Keratinocyte (primary cell): ENCODE measurements at regions not wholly inside any gene's neighbourhood (a gene's known extent, or its start where the extent isn't known, plus 50 kb on each side); places are given as distances from the start of the nearest gene placed in this dataset.

Source experiments
- DNase-seq: peaks from one replicate; pipeline ENCODE4 v3.0.0-alpha.2; 2011; ENCODE audit warnings: low read depth, missing footprints, low spot score
- FAIRE-seq: peaks from 2 replicates; lab custom pipeline; 2011; peaks lifted over from hg19 to GRCh38; lab: Jason Lieb, UNC
- H2AFZ ChIP-seq: 2 replicates; pipeline ENCODE4 v1.6.0; 2012; ENCODE audit warnings: low read length, control low read depth, inconsistent platforms; ENCODE audit not compliant: control insufficient read depth
- H3K27ac ChIP-seq: 2 replicates; pipeline ENCODE4 v1.5.1; 2011; ENCODE audit warnings: low read length; ENCODE audit not compliant: control insufficient read depth, insufficient read depth
- H3K27me3 ChIP-seq: 3 replicates; pipeline ENCODE4 v1.6.0; 2011; ENCODE audit warnings: low read length; ENCODE audit not compliant: control insufficient read depth, insufficient read depth; ENCODE audit errors: extremely low read depth
- H3K36me3 ChIP-seq, 2 experiments: 2 replicates in 1 of 2; 3 replicates in 1 of 2; pipeline ENCODE4 v1.5.1; 2011; ENCODE audit warnings: low read length in 2 of 2, mild to moderate bottlenecking in 1 of 2; ENCODE audit not compliant: control insufficient read depth in 2 of 2, insufficient read depth in 2 of 2; ENCODE audit errors: extremely low read depth in 1 of 2
- H3K4me1 ChIP-seq: 3 replicates; pipeline ENCODE4 v1.5.1; 2011; ENCODE audit warnings: low read length; ENCODE audit not compliant: control insufficient read depth, insufficient read depth; ENCODE audit errors: extremely low read depth
- H3K4me2 ChIP-seq: 3 replicates; pipeline ENCODE4 v1.6.0; 2011; ENCODE audit warnings: low read depth, low read length; ENCODE audit not compliant: control insufficient read depth, insufficient read depth; ENCODE audit errors: extremely low read depth
- H3K4me3 ChIP-seq, 3 experiments: fragments of 200-600 bp in 1 of 3; sonication (generic) in 1 of 3; 2 replicates in 2 of 3; 3 replicates in 1 of 3; pipeline ENCODE4 v1.5.1; 2011 to 2016; ENCODE audit warnings: low read length in 3 of 3, mild to moderate bottlenecking in 3 of 3, control low read depth in 2 of 3, inconsistent platforms in 1 of 3, low read depth in 1 of 3, mixed read lengths in 1 of 3, mixed run types in 1 of 3, moderate library complexity in 1 of 3; ENCODE audit not compliant: control insufficient read depth in 2 of 3, insufficient read depth in 2 of 3; ENCODE audit errors: extremely low read depth in 1 of 3
- H3K79me2 ChIP-seq: 2 replicates; pipeline ENCODE4 v1.6.0; 2012; ENCODE audit warnings: low read length; ENCODE audit not compliant: control insufficient read depth, insufficient read depth
- H3K9ac ChIP-seq: 3 replicates; pipeline ENCODE4 v1.6.0; 2011; ENCODE audit warnings: low read length; ENCODE audit not compliant: control insufficient read depth, insufficient read depth; ENCODE audit errors: extremely low read depth
- H3K9me1 ChIP-seq: 3 replicates; pipeline ENCODE4 v1.6.0; 2011; ENCODE audit warnings: low read length; ENCODE audit not compliant: control insufficient read depth, insufficient read depth; ENCODE audit errors: extremely low read depth
- H3K9me3 ChIP-seq: 2 replicates; pipeline ENCODE4 v1.5.1; 2012; ENCODE audit warnings: low read depth, low read length; ENCODE audit not compliant: control insufficient read depth
- H4K20me1 ChIP-seq: 3 replicates; pipeline ENCODE4 v1.6.0; 2011; ENCODE audit warnings: low read length; ENCODE audit not compliant: control insufficient read depth, insufficient read depth; ENCODE audit errors: extremely low read depth
- CTCF ChIP-seq, 3 experiments: IDR thresholded peaks in 1 of 3; conservative IDR thresholded peaks in 1 of 3; optimal IDR thresholded peaks in 1 of 3; 2 replicates in 2 of 3; 3 replicates in 1 of 3; pipeline versions ENCODE3 to v1.5.1; 2011; ENCODE audit warnings: low read length in 3 of 3, mild to moderate bottlenecking in 3 of 3, moderate library complexity in 2 of 3, control low read depth in 1 of 3, inconsistent platforms in 1 of 3; ENCODE audit not compliant: insufficient read depth in 2 of 3; ENCODE audit errors: extremely low read depth in 1 of 3
- EZH2 ChIP-seq: IDR thresholded peaks from one replicate; pipeline ENCODE4 v1.6.1; 2012; ENCODE audit warnings: inconsistent platforms, mild to moderate bottlenecking, low read length, moderate library complexity
- dilution Hi-C: fragments of 300-500 bp; cut with MboI; formaldehyde crosslinking; loops from one replicate; pipeline ENCODE4 v1.7.0; 2020; ENCODE audit warnings: low sequenced_read_pairs; ENCODE audit not compliant: extremely low pct_ligation_motif_present

- DNase-seq (no peak), FAIRE-seq (no peak)
- H3K4me1 ChIP-seq = no peaks in the 10 kb centered on the region
- no peak overlapping the region for H3K4me2 ChIP-seq
- no peak overlapping the region for H3K4me3 ChIP-seq
- dilution Hi-C loops = no loop called here
- H4K20me1 ChIP-seq = no peaks in the 10 kb centered on the region
- no peak overlapping the region for H3K27ac ChIP-seq
- H3K9me3 ChIP-seq = no peaks in the 10 kb centered on the region
- no peak overlapping the region for H3K9ac ChIP-seq
- H3K9me1 ChIP-seq = no peaks in the 10 kb centered on the region
- H2AFZ ChIP-seq = no peak overlapping the region
- H3K79me2 ChIP-seq = no peaks in the 10 kb centered on the region
- H3K27me3 ChIP-seq = no peaks in the 10 kb centered on the region
- H3K36me3 ChIP-seq = no peaks in the 10 kb centered on the region
- TF ChIP-seq CTCF (optimal IDR thresholded peaks at IDR 0.05 in 1 of 3, IDR thresholded peaks at IDR 0.05 in 1 of 3, conservative IDR thresholded peaks at IDR 0.05 in 1 of 3; ENCODE audit: extremely low read depth in 1 of 3, insufficient read depth in 2 of 3, low read length in 3 of 3) (no peak), EZH2 (no peak)
Observed at GRCh38 chr15:31563421-31563820, 236.8 kb downstream of the KLF13 start.

GRCh38 chr15:31567861-31568260 is 241.2 kb downstream of the KLF13 start:
- Histone ChIP-seq H3K4me3 (no peak overlapping the region), H3K9me3 (no peaks in the 10 kb centered on the region), H3K27ac (no peak overlapping the region), H3K36me3 (no peaks in the 10 kb centered on the region), H3K79me2 (no peaks in the 10 kb centered on the region), H4K20me1 (no peaks in the 10 kb centered on the region), H3K9ac (no peak overlapping the region), H3K4me2 (no peak overlapping the region), H3K4me1 (no peaks in the 10 kb centered on the region), H3K27me3 (no peaks in the 10 kb centered on the region), H3K9me1 (no peaks in the 10 kb centered on the region), H2AFZ (no peak overlapping the region)
- DNase-seq (no peak), FAIRE-seq (no peak)
- dilution Hi-C loops = no loop called here
- TF ChIP-seq CTCF (optimal IDR thresholded peaks at IDR 0.05 in 1 of 3, IDR thresholded peaks at IDR 0.05 in 1 of 3, conservative IDR thresholded peaks at IDR 0.05 in 1 of 3; ENCODE audit: extremely low read depth in 1 of 3, insufficient read depth in 2 of 3, low read length in 3 of 3) = no peak
- TF ChIP-seq EZH2 = no peak
